K562 (cell line): ENCODE measurements at regions not wholly inside any gene's neighbourhood (a gene's known extent, or its start where the extent isn't known, plus 50 kb on each side); places are given as distances from the start of the nearest gene placed in this dataset.

Experiments
- ATAC-seq: fragments of 200-7000 bp; cut with Tn5 transposase; 3 replicates; pipeline ENCODE4 v1.9.1; 2020; ENCODE audit warnings: moderate library complexity
- BruUV-seq: library from RNA; stranded (reverse); fragments of 400-500 nt; replicated peaks from 2 replicates; lab custom pipeline; 2021; lab: Mats Ljungman, UMichigan
- CTCF ChIA-PET: fragments of 300-600 bp; formaldehyde crosslinking; extraction: SDS; loops from one replicate; lab custom pipeline; 2021; ENCODE audit warnings: low intra/inter-chr PET ratio; lab: Yijun Ruan, JAX
- POLR2A ChIA-PET: fragments of 300-600, 350-650 bp; sonication (Branson Sonifier 250); formaldehyde crosslinking; extraction: SDS; loops from one replicate; lab custom pipeline; 2021; ENCODE audit warnings: antibody characterized with exemption, inconsistent platforms; lab: Yijun Ruan, JAX
- DNase-seq, 4 experiments: peaks; one replicate each; pipeline versions ENCODE4 v3.0.0 to v3.0.0-alpha.2; 2011 to 2018; ENCODE audit warnings: low spot score in 3 of 4, mixed read lengths in 3 of 4; ENCODE audit errors: extremely low read depth in 1 of 4
- FAIRE-seq: peaks from 2 replicates; lab custom pipeline; 2011; peaks lifted over from hg19 to GRCh38; lab: Jason Lieb, UNC
- H2AFZ ChIP-seq: 2 replicates; pipeline ENCODE4 v1.6.0; 2011; ENCODE audit warnings: low read depth, low read length, control low read depth, inconsistent platforms
- H3K27ac ChIP-seq: fragments of 200-600 bp; 3 replicates; pipeline ENCODE4 v1.8.0; 2011; ENCODE audit warnings: low read depth, mild to moderate bottlenecking, control low read depth, inconsistent platforms, low read length, moderate library complexity, mixed read lengths; ENCODE audit errors: extremely low read depth
- H3K27me3 ChIP-seq, 2 experiments: fragments of 300-600 bp in 1 of 2; 2 replicates in 1 of 2; 3 replicates in 1 of 2; pipeline versions ENCODE4 v1.6.0 to v1.8.0; 2011; ENCODE audit warnings: inconsistent platforms in 2 of 2, low read length in 2 of 2, mild to moderate bottlenecking in 1 of 2, mixed read lengths in 1 of 2, moderate library complexity in 1 of 2; ENCODE audit not compliant: control insufficient read depth in 2 of 2, insufficient read depth in 2 of 2
- H3K36me3 ChIP-seq: fragments of 300-600 bp; 3 replicates; pipeline ENCODE4 v1.8.0; 2011; ENCODE audit warnings: mild to moderate bottlenecking, low read length, inconsistent platforms; ENCODE audit not compliant: control insufficient read depth, insufficient read depth
- H3K4me1 ChIP-seq, 2 experiments: fragments of 200-600 bp in 1 of 2; replicated peaks in 1 of 2; 2 replicates in 1 of 2; 3 replicates in 1 of 2; pipeline versions ENCODE4 v1.5.1 to v1.8.0; 2011; ENCODE audit warnings: inconsistent platforms in 2 of 2, low read length in 2 of 2, mild to moderate bottlenecking in 1 of 2, mixed read lengths in 1 of 2, moderate library complexity in 1 of 2; ENCODE audit not compliant: control insufficient read depth in 2 of 2, insufficient read depth in 2 of 2
- H3K4me2 ChIP-seq: 2 replicates; pipeline ENCODE4 v1.6.1; 2011; ENCODE audit warnings: low read length, control low read depth, inconsistent platforms, mixed read lengths; ENCODE audit not compliant: insufficient read depth
- H3K4me3 ChIP-seq: fragments of 200-600 bp; sonication (generic), shearing (Covaris generic); 2 replicates; pipeline ENCODE4 v1.5.1; 2016; ENCODE audit warnings: control low read depth, inconsistent platforms
- H3K79me2 ChIP-seq: fragments of 200-600 bp; 3 replicates; pipeline ENCODE4 v1.8.0; 2011; ENCODE audit warnings: low read length, inconsistent platforms; ENCODE audit not compliant: control insufficient read depth, insufficient read depth
- H3K9ac ChIP-seq, 2 experiments: 2 replicates each; pipeline versions ENCODE4 v1.6.0 to v1.6.1; 2011; ENCODE audit warnings: low read depth in 2 of 2, low read length in 2 of 2, control low read depth in 1 of 2, inconsistent platforms in 1 of 2, mild to moderate bottlenecking in 1 of 2, mixed read lengths in 1 of 2; ENCODE audit not compliant: insufficient read depth in 1 of 2
- H3K9me1 ChIP-seq: one replicate; pipeline ENCODE4 v1.6.0; 2011; ENCODE audit warnings: inconsistent platforms, mild to moderate bottlenecking, low read length, moderate library complexity; ENCODE audit not compliant: control insufficient read depth, insufficient read depth
- H3K9me3 ChIP-seq: replicated peaks from 2 replicates; pipeline ENCODE4 v1.5.1; 2011; ENCODE audit warnings: low read depth, low read length, inconsistent platforms; ENCODE audit not compliant: control insufficient read depth, insufficient read depth
- H4K20me1 ChIP-seq: replicated peaks from 2 replicates; pipeline ENCODE4 v1.6.1; 2011; ENCODE audit warnings: low read length, inconsistent platforms, mixed read lengths; ENCODE audit not compliant: control insufficient read depth, insufficient read depth
- ADNP ChIP-seq: fragments of 200-800 bp; sonication (Bioruptor generic); IDR thresholded peaks from 2 replicates; pipeline ENCODE4 v1.6.1; 2016; ENCODE audit warnings: missing genetic modification characterization, missing compliant biosample characterization
- CXXC5 ChIP-seq: fragments of 250-450 bp; sonication (Bioruptor Pico); IDR thresholded peaks from 2 replicates; pipeline ENCODE4 v1.8.0; 2022; ENCODE audit warnings: inconsistent platforms, mild to moderate bottlenecking, moderate library complexity
- RB1 ChIP-seq: fragments of 450-650 bp; IDR thresholded peaks from 2 replicates; pipeline ENCODE4 v1.6.1; 2017; ENCODE audit warnings: low read depth, mild to moderate bottlenecking
- RBM17 ChIP-seq: fragments of 200-400 bp; formaldehyde crosslinking; IDR thresholded peaks from 2 replicates; pipeline ENCODE4 v1.6.1; 2017; ENCODE audit warnings: low read depth, mild to moderate bottlenecking, low read length, borderline replicate concordance
- RUNX1 ChIP-seq: sonication (generic); IDR thresholded peaks from 2 replicates; pipeline ENCODE4 v1.6.1; 2016; ENCODE audit warnings: antibody characterized with exemption, low read depth
- SMARCE1 ChIP-seq: fragments of 450-650 bp; IDR thresholded peaks from 2 replicates; pipeline ENCODE4 v1.7.1; 2016; ENCODE audit warnings: mild to moderate bottlenecking
- TAF9B ChIP-seq: fragments of 450-650 bp; IDR thresholded peaks from 2 replicates; pipeline ENCODE4 v1.6.1; 2018; ENCODE audit warnings: mild to moderate bottlenecking; ENCODE audit not compliant: partially characterized antibody
- WGBS: fragments of 100-300 bp; shearing (Covaris generic); methylation state at CpG from one replicate; pipeline ENCODE4 v1.1.6; 2016; ENCODE audit warnings: low coverage, mixed read lengths; ENCODE audit not compliant: insufficient coverage; ENCODE audit errors: missing lambda C conversion rate; 5-methylcytosine and 5-hydroxymethylcytosine counted together
- in situ Hi-C: fragments of 300-500 bp; cut with MboI; formaldehyde crosslinking; loops from 4 replicates; pipeline ENCODE4 v1.15.0; 2018; ENCODE audit warnings: inconsistent platforms, mixed read lengths
- intact Hi-C: fragments of 100-400 bp; cut with micrococcal nuclease; formaldehyde crosslinking; loops from 2 replicates; pipeline ENCODE4 v1.14.2; 2022
- TF ChIP-seq, protein P1 (sequence below): sonication (generic); formaldehyde crosslinking; IDR thresholded peaks from 2 replicates; pipeline ENCODE4 v1.8.0; 2022; ENCODE audit warnings: mild to moderate bottlenecking, missing genetic modification reagents

GRCh38 chr21:24969068-24969467 is 638.2 kb downstream of the MRPL39 start:
- Histone ChIP-seq H3K79me2 (no peaks in the 10 kb centered on the region), H3K4me1 (no peaks in the 10 kb centered on the region), H3K27me3 (no peaks in the 10 kb centered on the region), H3K27ac (no peak overlapping the region), H4K20me1 (no peaks in the 10 kb centered on the region), H3K9me1 (no peaks in the 10 kb centered on the region), H3K36me3 (no peaks in the 10 kb centered on the region), H2AFZ (no peak overlapping the region), H3K9ac (no peak overlapping the region), H3K4me3 (no peak overlapping the region), H3K4me2 (no peak overlapping the region), H3K9me3 (no peaks in the 10 kb centered on the region; the same call in 1 of the 2 replicates)
- ATAC-seq (no peak), DNase-seq (no peak), FAIRE-seq (no peak)
- CTCF ChIA-PET: no interaction called here
- BruUV-seq: no TSS peak
- intact Hi-C loops: no loop called here
- TF ChIP-seq SMARCE1: no peak
- TF ChIP-seq RUNX1: no peak
- TF ChIP-seq RB1: no peak
- no peak for TF ChIP-seq TAF9B
- TF ChIP-seq RBM17: no peak
- no peak for TF ChIP-seq ADNP (tag)
- TF ChIP-seq CXXC5 (CRISPR knock-in tag): no peak
- TF ChIP-seq, protein P1, sequence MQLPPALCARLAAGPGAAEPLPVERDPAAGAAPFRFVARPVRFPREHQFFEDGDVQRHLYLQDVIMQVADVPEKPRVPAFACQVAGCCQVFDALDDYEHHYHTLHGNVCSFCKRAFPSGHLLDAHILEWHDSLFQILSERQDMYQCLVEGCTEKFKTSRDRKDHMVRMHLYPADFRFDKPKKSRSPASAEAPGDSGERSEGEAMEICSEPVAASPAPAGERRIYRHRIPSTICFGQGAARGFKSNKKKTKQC (CRISPR knock-in tag): no peak
- in situ Hi-C loops: no loop called here
- WGBS: 0% methylated on average over 1 of the region's 1 CpG
- POLR2A ChIA-PET: no interaction called here
